Hematopoietic multipotent progenitor cell treated with erythropoietin and hydrocortisone succinate and interleukin-3 and kit ligand, for 4 days (in vitro differentiated cells): ENCODE measurements at regions not wholly inside any gene's neighbourhood (a gene's known extent, or its start where the extent isn't known, plus 50 kb on each side); places are given as distances from the start of the nearest gene placed in this dataset.
"Not testable (repeated sequence)": the region's sequence is repeated elsewhere in the genome, so short reads cannot be mapped to it uniquely, and the experiment has no call there.

ENCODE experiments used
- DNase-seq: peaks from one replicate; pipeline ENCODE4 v3.0.0-alpha.2; 2015

- DNase-seq, result not testable (repeated sequence)
Measured at GRCh38 chr15:22134941-22135566, 54.7 kb downstream of the OR4M2 start.

DNA sequence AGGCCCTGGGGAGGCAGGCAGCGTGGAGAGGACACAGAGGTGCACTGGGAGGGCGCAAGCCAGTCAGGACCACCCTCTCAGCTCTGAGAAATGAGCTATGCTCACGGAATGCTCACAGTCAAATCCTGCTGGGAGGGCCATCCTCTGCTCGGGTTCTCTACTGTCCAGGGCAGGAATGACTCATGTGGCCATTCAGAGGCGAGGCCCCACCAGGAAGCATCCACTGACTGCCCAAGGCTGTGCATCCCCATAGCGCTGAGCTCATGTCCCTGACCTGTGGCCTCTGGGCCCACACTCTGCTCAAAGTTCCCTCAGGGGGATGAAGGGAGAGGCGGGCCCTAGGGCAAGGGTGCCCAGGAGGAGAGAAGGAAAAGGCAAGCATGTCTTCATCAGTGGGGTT lies 57.2 kb downstream of the OR4M2 start:
- not testable (repeated sequence) for DNase-seq

DNA sequence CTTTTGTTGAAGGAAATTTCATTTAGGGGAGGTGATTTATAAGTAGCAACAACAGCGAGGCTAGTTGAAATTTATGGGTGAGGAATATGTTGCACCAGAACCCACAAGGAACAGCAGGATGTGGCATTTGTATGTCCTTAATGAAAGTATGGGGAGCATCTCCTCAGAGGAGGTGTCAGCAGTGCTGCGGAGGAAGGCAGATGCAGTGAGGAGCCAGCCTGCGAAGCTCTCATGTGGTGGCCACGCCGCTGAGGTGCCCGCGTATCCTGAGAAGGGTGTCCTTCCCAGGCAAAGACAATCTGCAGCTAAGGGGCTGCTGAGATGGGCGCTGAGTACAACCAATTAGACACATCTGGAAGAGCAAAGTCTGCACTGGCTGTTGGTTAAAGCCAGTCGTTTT lies 60.8 kb downstream of the OR4M2 start:
- DNase-seq, result not testable (repeated sequence)

- DNase-seq, result not testable (repeated sequence)
Measured at GRCh38 chr15:22148109-22148508, 67.8 kb downstream of the OR4M2 start.

DNA sequence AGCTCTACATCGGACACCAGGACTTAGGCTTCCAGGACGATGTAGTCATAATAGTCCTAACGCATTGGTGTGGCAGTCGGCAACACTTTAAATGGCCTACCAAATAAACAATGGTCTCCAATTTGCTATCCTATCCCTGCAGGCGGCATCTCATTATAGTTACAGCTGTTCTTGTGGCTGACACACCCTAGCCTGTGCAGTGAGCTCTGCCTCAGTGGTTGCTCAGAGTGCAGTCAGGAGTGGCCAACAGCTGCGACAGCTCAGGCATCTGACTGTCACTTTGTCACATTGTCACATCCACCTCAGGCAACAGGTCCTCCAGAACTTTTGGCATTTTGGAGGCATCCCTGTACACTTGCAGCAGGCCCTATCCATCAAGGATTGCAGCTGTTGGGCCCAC lies 77.9 kb downstream of the OR4M2 start:
- not testable (repeated sequence) for DNase-seq

DNA sequence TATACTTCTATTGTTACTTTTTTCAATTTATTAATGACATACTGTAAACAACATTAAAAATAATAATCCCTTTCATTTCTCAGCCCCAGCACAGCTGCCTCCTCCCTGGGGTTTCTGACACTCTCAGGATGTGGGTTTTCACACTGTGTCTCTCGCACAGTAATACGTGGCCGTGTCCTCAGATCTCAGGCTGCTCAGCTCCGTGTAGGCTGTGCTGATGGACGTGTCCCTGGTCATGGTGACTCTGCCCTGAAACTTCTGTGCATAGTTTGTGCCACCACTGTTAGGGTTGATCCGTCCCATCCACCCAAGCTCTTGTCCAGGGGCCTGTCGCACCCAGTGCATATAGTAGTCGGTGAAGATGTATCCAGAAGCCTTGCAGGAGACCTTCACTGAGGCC lies 80.0 kb downstream of the OR4M2 start:
- not testable (repeated sequence) for DNase-seq

DNA sequence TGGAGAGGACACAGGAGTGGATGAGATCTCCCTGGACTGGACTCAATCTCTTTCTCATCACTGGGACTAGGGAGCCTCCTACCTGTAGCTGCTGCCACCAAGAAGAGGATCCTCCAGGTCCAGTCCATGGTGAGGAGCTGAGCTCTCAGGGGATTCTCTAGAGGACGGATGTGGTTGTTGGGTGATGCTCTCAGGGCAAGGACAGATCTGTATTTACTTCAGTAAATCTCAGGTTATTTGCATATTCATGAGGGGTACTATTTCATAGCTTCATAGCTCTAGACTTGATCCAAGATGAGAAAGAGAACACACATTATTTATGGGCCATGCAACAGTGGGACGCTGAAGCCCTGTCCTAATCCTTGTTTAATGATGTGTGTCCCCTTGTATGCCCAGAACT lies 80.4 kb downstream of the OR4M2 start:
- not testable (repeated sequence) for DNase-seq

DNA sequence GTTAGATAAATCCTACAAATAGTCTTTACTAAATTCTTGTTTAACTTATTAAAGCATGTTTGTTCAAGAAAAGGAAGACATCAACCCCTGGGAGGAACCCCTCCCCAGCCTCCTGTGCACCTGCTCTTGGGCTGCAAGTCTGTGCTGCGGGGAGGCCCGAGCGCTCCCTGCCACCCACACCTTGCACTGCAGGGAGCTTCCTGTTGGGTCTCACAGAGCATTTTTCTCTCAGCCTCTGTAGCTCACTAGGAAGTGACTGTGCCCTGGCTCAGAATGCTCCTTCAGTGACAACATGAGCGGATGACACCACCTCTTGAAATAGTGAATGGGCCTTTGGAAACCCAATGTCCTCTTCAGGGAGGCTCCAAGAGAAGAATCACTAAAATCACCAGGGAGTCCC lies 81.1 kb downstream of the OR4M2 start:
- not testable (repeated sequence) for DNase-seq

GRCh38 chr15:22163715-22164114 lies 83.4 kb downstream of the OR4M2 start:
- DNase-seq, result not testable (repeated sequence)

GRCh38 chr15:22167521-22167920 lies 87.2 kb downstream of the OR4M2 start:
- not testable (repeated sequence) for DNase-seq

DNA sequence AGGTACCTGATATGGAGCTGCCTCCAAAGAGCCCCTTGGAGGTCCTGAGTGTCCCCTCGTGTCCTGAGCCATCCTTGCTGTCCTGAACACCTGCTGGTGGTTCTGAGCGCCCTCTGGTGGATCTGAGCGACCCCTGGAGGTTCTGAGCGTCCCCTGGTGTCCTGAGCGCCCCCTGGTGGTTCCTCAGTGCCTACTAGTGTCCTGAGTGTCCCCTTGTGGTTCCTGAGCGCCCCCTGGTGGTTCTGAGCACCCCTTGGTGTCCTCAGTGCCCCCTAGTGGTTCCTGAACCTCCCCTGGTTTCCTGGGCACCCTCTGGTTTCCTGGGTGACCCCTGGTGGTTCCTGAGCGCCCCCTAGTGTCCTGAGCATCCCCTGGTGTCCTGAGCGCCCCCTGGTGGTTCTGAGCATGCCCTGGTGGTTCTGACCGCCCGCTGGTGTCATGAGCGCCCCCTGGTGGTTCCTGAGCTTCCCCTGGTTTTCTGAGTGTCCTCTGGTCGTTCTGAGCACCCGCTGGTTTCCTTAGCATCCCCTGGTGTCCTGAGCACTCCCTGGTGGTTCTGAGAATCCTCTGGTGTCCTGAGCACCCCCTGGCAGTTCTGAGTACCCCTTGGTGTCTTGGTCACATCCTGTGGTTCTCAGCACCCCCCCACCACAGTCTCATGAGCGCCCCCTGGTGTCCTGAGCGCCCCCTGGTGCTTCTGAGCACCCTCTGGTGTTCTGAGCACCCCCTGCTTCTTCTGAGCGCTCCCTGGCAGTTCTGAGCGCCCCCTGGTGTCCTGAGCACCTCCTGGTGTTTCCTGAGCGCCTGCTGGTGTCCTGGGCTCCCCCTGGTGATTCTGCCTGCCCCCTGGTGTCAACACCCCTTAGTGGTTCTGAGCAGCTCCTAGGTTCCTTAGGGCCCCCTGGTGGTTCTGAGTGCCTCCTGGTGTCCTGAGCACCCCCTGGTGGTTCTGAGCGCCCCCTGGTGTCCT lies 93.0 kb downstream of the OR4M2 start:
- DNase-seq, result not testable (repeated sequence)

DNA sequence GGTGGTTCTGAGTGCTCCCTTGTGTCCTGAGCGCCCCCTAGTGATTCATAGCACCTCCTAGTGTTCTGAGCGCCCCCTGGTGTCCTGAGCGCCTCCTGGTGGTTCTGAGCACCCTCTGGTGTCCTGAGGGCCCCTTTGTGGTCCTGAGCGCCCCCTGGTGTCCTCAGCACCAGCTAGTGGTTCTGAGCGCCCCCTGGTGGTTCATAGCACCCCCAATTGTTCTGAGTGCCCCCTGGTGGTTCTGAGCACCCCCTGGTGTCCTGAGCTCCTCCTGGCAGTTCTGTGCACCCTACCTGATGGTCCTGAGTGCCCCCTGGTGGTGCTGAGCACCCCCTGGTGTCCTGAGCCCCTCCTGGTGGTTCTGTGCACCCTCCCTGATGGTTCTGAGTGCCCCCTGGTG lies 93.8 kb downstream of the OR4M2 start:
- DNase-seq, result not testable (repeated sequence)

GRCh38 chr15:22177965-22178364 lies 97.6 kb downstream of the OR4M2 start:
- not testable (repeated sequence) for DNase-seq

DNA sequence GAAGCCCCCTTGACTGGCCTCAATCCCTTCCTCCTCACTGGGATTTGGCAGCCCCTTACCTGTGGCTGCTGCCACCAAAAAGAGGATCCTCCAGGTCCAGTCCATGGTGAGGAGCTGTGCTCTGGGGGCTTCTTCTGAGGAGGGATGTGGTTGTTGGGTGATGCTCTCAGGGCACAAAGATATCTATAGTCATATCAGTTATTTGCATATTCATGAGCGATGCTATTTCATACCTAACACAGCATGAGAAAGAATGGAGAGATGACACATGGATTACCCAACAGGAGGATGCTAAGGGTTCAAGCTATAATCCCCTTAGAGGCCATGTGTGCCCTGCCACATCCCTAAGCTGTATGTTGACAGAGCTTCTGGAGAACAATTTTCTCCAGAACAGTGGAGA lies 98.1 kb downstream of the OR4M2 start:
- DNase-seq, result not testable (repeated sequence)

DNA sequence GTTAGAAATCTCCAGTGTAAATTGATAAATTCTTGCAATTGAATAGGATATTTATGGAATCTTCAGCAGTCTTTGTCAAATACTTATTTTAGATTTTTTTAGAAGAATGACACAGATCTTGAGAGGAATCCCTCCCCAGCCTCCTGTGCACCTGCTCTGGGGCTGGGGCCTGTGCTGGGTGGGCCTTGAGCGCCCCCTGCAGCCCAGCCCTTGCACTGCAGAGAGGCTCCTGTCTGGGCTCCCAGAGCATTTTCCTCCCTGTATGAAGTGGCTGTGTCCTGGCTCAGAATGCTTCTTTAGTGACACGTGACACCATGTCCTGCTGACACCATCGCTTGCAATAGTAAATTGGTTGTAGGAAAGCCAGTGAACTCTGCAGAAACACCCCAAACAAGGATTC lies 98.7 kb downstream of the OR4M2 start:
- DNase-seq, result not testable (repeated sequence)

DNA sequence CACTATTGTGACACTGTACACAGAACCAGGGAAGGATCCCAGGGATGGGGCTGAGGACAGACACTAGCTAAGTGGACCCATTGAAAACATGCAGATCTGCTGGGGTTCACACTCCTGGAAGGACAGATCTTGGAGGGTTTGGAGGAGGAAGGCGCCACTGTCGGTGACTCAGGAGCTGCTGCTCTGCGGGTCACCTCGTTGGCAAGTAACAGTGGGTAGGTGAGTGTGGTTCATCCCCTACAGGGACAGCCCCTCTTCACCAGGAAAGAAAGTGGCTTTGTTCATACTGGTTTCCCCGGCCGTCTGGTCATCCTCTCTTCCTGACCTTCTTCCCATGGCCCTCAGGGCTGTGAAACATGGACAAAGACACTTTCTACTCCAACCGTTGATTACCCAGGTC lies 100.3 kb downstream of the OR4M2 start:
- not testable (repeated sequence) for DNase-seq

DNA sequence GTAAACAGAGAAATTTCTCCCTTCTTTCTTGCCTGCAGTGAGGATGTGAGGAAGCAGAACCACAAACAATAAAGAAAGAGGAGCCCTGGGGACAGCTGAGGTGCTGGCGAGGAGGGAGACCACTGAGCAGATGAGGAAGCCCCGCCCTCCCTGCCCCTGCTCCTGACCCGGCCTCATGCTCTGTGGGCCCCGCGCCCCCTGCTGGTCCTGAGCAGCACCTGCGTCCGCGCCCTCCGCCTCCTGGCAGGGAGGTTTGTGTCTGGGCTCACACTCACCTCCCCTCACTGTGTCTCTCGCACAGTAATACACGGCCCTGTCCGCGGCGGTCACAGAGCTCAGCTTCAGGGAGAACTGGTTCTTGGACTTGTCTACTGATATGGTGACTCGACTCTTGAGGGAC lies 104.4 kb downstream of the OR4M2 start:
- DNase-seq, result not testable (repeated sequence)

GRCh38 chr15:22186846-22187532 lies 106.7 kb downstream of the OR4M2 start:
- DNase-seq, result not testable (repeated sequence)

GRCh38 chr15:22191818-22192217 lies 111.5 kb downstream of the OR4M2 start:
- DNase-seq, result not testable (repeated sequence)

- DNase-seq, result not testable (repeated sequence)
Measured at GRCh38 chr15:22194739-22195617, 114.7 kb downstream of the OR4M2 start.

DNA sequence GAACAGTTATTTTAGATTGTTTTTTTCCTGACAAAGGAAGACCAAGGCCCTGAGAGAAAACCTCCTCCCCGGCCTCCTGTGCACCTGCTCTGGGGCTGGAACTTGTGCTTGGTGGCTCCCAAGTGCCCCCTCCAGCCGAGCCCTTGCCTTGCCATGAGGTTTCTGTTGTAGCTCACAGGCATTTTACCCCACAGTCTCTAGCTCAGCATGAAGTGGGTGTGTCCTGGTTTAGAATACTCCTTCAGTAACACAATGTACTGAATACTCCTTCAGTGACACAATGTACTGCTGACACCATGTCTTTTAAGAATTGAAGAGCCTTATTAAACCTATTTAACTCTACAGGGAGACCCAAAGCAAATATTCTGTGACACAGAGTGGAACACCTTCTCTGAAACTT lies 116.1 kb downstream of the OR4M2 start:
- DNase-seq, result not testable (repeated sequence)

GRCh38 chr15:22200417-22200816 lies 120.1 kb downstream of the OR4M2 start:
- DNase-seq, result not testable (repeated sequence)
